GM23338 (cell line): ENCODE measurements at regions not wholly inside any gene's neighbourhood (a gene's known extent, or its start where the extent isn't known, plus 50 kb on each side); places are given as distances from the start of the nearest gene placed in this dataset.
A peak's percentile ranks its signal among the peaks of the same experiment; 100 is the strongest.

ENCODE experiments used
- ATAC-seq: fragments of 200-7000 bp; cut with Tn5 transposase; 3 replicates; pipeline ENCODE4 v1.9.1; 2020
- DNase-seq: peaks from one replicate; pipeline ENCODE4 v3.0.0-alpha.2; 2015; ENCODE audit warnings: low spot score
- H2AFZ ChIP-seq: fragments of 200-600 bp; sonication (generic); 2 replicates; pipeline ENCODE4 v1.8.0; 2016; ENCODE audit warnings: antibody characterized with exemption, mild to moderate bottlenecking, moderate library complexity
- H3F3A ChIP-seq: fragments of 200-600 bp; sonication (generic); replicated peaks from 2 replicates; pipeline ENCODE4 v1.8.0; 2017; ENCODE audit warnings: antibody characterized with exemption, mixed run types, low read depth
- H3K27ac ChIP-seq: fragments of 200-600 bp; sonication (generic); 2 replicates; pipeline ENCODE4 v1.6.1; 2016; ENCODE audit warnings: low read depth
- H3K27me3 ChIP-seq: fragments of 200-600 bp; sonication (generic); 2 replicates; pipeline ENCODE4 v1.8.0; 2016; ENCODE audit warnings: mild to moderate bottlenecking, mixed run types, moderate library complexity; ENCODE audit not compliant: insufficient read depth
- H3K36me3 ChIP-seq: fragments of 200-600 bp; sonication (generic); 2 replicates; pipeline ENCODE4 v1.8.0; 2016; ENCODE audit warnings: mild to moderate bottlenecking; ENCODE audit not compliant: insufficient read depth
- H3K4me1 ChIP-seq: fragments of 200-600 bp; sonication (generic); 2 replicates; pipeline ENCODE4 v1.8.0; 2016; ENCODE audit warnings: mild to moderate bottlenecking, moderate library complexity; ENCODE audit not compliant: insufficient read depth
- H3K4me2 ChIP-seq: fragments of 200-600 bp; sonication (generic); 2 replicates; pipeline ENCODE4 v1.7.1; 2017; ENCODE audit warnings: mixed run types
- H3K4me3 ChIP-seq: fragments of 200-600 bp; sonication (generic); 2 replicates; pipeline ENCODE4 v1.6.1; 2016; ENCODE audit warnings: mixed run types
- H3K79me2 ChIP-seq: fragments of 200-600 bp; sonication (generic); replicated peaks from 2 replicates; pipeline ENCODE4 v1.8.0; 2017; ENCODE audit warnings: mild to moderate bottlenecking; ENCODE audit not compliant: insufficient read depth
- H3K9me2 ChIP-seq: fragments of 200-600 bp; sonication (generic); 2 replicates; pipeline ENCODE4 v1.8.0; 2017; ENCODE audit not compliant: insufficient read depth
- H4K20me1 ChIP-seq: fragments of 200-600 bp; sonication (generic); replicated peaks from 2 replicates; pipeline ENCODE4 v1.8.0; 2017; ENCODE audit warnings: mild to moderate bottlenecking; ENCODE audit not compliant: insufficient read depth
- H3K27ac Mint-ChIP-seq: 2 replicates; pipeline ENCODE4 v1.8.0; 2020; ENCODE audit warnings: inconsistent platforms, mild to moderate bottlenecking, moderate library complexity, mixed read lengths
- H3K27me3 Mint-ChIP-seq: 3 replicates; pipeline ENCODE4 v1.8.0; 2022; ENCODE audit warnings: low read depth, mild to moderate bottlenecking, moderate library complexity, mixed read lengths, inconsistent platforms; ENCODE audit not compliant: insufficient read depth, poor library complexity
- H3K36me3 Mint-ChIP-seq: 3 replicates; pipeline ENCODE4 v1.8.0; 2021; ENCODE audit warnings: low read depth, mild to moderate bottlenecking, inconsistent platforms, moderate library complexity, mixed read lengths
- H3K4me1 Mint-ChIP-seq: 3 replicates; pipeline ENCODE4 v1.8.0; 2020; ENCODE audit warnings: mild to moderate bottlenecking, inconsistent platforms, mixed read lengths
- H3K4me3 Mint-ChIP-seq: 3 replicates; pipeline ENCODE4 v1.8.0; 2021; ENCODE audit warnings: moderate library complexity, mild to moderate bottlenecking, inconsistent platforms, mixed read lengths
- H3K9me3 Mint-ChIP-seq: 3 replicates; pipeline ENCODE4 v1.8.0; 2020; ENCODE audit warnings: moderate library complexity, mild to moderate bottlenecking, inconsistent platforms, mixed read lengths
- ETS1 ChIP-seq: IDR thresholded peaks from 2 replicates; pipeline ENCODE4 v1.6.1; 2016; ENCODE audit warnings: antibody characterized with exemption
- EZH2phosphoT487 ChIP-seq: fragments of 200-600 bp; sonication (generic); IDR thresholded peaks from one replicate; pipeline ENCODE4 v1.8.1; 2018; ENCODE audit warnings: antibody characterized with exemption; ENCODE audit not compliant: unreplicated experiment
- STAT1 ChIP-seq: IDR thresholded peaks from one replicate; pipeline ENCODE4 v1.6.1; 2016; ENCODE audit warnings: antibody characterized with exemption; ENCODE audit not compliant: unreplicated experiment
- ZNF462 ChIP-seq: fragments of 250-450 bp; sonication (Bioruptor Pico); IDR thresholded peaks from 2 replicates; pipeline ENCODE4 v1.5.0; 2020; ENCODE audit warnings: mild to moderate bottlenecking, moderate library complexity

- no peak for TF ChIP-seq ETS1
- TF ChIP-seq ZNF462 (CRISPR knock-in tag): no peak
- no peak for TF ChIP-seq EZH2phosphoT487
These were observed 216.7 kb downstream of the TBX5 start (continued) for GRCh38 chr12:114189266-114189665.

GRCh38 chr12:114186241-114187002 is 219.5 kb downstream of the TBX5 start:
- no peaks in the 10 kb centered on the region for H3K79me2 ChIP-seq
- ATAC-seq: peak; percentile 92
- peaks cover 4% of the 10 kb centered on the region for H3K27me3 Mint-ChIP-seq
- no peaks in the 10 kb centered on the region for H4K20me1 ChIP-seq
- H3K27ac Mint-ChIP-seq: no peak overlapping the region
- TF ChIP-seq ZNF462 (CRISPR knock-in tag): peak; percentile 80
- no peak for TF ChIP-seq STAT1
- peaks cover 36% of the 10 kb centered on the region for H3K4me1 Mint-ChIP-seq
- H3K27me3 ChIP-seq: no peaks in the 10 kb centered on the region
- peak overlapping the region; percentile 10; the same call in 2 of the 3 replicates for H3K4me3 Mint-ChIP-seq
- no peak overlapping the region for H3K27ac ChIP-seq
- H3K36me3 ChIP-seq: no peaks in the 10 kb centered on the region
- no peaks in the 10 kb centered on the region for H3F3A ChIP-seq
- peaks cover 7% of the 10 kb centered on the region; the same call in 1 of the 2 replicates for H3K9me2 ChIP-seq
- peak overlapping the region; percentile 88; the same call in 1 of the 2 replicates for H2AFZ ChIP-seq
- H3K4me1 ChIP-seq: peaks cover 31% of the 10 kb centered on the region
- H3K9me3 Mint-ChIP-seq: peaks cover 3% of the 10 kb centered on the region; the same call in 1 of the 3 replicates
- no peaks in the 10 kb centered on the region; the same call in 2 of the 3 replicates for H3K36me3 Mint-ChIP-seq
- 0 out of 2 replicates have a peak overlapping the region, but pooled peaks have one; percentile 37 for H3K4me3 ChIP-seq
- peak overlapping the region; percentile 72 for H3K4me2 ChIP-seq
- peak; percentile 77 for DNase-seq
